Forelimb muscle (tissue), 1 donor: ENCODE measurements at regions not wholly inside any gene's neighbourhood (a gene's known extent, or its start where the extent isn't known, plus 50 kb on each side); places are given as distances from the start of the nearest gene placed in this dataset.
"Not testable (repeated sequence)": the region's sequence is repeated elsewhere in the genome, so short reads cannot be mapped to it uniquely, and the experiment has no call there.

Experiments
- DNase-seq: peaks from one replicate; pipeline ENCODE4 v3.0.0-alpha.2; 2013; ENCODE audit warnings: low read depth

DNA sequence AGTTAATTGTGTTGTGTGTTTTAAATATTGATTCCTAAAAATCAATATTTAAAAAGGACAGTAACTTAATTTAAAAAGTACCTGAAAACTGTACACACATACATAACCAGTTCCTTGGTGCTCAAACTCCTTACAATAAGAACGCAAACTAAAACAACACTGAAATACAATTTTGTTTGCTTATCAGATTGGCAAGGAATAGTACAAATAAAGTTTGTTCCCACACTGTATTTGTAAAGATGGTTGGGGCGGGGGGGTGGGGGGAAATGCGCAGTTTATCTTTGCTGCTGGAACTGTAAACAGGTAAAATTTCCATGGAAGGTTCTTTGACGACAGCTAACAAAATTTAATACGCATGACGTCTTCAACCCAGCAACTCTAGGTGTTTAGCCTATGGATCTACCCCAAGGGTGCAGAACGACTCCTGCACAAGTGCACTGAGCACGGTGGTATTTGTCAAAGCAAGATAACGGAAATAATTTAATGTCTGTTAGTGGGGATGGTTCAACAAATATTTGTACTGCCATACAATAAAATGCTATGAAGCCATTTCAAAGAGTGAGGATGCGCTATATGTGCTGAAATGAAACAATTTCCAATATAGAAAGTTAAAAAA, 96.5 kb downstream of the ING1 start:
- DNase-seq = no peak

- no peak for DNase-seq
These were observed 97.7 kb downstream of the ING1 start for GRCh38 chr13:110811008-110811720.

DNA sequence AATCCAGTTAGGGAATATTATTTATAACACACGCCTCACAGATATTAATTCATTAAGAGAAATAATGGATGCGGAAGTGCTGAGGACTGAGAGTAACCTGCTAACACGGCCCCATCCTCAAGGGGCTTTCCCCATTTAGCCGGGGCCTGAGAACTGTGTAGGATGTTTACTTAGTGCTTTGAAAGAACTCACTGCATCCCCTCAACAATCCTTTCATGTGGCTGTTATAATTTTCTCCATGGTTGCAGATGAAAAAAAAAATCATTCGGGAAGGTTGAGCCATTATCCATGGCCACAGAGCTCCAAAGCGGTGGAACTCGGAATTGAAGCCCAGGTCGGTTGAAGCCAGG, 98.2 kb downstream of the ING1 start:
- DNase-seq = no peak

DNA sequence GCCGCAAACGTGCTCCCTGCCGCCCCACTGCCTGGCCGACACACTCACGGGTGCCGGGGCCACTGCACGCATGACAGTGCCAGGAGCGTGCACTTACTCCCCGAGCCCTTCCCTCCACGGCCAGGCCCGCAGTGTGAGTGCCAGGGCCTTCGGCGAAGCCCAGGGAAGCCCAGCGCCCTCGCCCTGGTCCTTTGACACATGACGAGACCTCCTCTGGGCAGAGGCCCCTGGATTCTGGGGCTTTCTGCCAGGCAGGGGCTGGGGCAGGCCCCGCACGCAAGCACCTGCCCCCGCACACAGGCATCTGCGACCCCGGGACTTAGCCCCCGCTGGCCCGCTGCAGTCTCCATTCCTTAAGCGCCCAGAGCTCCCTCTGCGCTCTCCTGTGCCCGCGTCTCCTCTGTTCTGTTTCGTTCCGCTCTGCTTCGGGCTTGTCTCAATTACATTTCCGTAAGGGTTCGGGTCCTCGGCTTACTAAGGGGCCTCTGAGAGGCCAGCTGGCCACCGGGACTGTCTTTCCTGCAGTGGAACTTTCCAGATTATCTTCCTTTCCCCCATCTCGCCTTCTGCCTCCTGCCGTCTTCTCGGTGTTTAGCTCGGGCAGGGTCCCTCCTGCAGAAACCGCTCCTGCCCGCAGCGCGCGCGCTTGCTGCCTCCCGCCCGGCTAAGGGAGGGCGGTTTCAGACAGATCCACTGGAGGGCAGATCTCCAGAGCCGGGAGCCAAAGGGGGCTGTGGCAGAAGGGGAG, 98.8 kb downstream of the ING1 start:
- no peak for DNase-seq

DNA sequence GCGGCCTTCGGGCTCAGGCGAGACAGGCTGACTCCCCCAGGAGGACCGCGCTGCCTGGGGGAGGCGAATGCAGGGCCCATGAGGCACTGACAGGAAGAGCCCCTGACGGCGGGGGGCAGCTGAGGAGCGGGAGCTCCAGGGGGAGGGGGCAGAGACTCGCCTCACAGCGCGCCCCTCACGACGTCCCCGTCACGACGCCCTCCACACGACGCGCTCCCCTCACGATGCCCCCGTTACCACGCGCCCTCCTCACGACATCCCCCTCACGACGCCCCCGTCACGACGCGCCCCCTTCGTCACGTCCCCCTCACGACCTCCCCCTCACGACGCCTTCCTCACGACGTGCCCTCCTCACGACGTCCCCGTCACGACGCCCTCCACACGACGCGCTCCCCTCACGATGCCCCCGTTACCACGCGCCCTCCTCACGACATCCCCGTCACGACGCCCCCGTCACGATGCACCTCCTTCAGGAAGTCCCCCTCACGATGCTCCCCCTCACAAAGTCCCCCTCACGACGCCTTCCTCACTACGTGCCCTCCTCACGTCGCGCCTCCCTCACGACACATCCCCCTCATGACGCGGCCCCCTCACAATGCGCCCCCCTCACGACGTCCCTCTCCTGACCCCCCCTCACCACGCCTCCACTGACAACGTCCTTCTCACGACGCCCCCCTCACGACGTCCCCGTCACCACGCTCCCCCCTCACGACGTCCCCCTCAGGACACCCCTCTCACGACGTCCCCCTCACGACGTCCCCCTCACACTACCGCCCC, 99.6 kb downstream of the ING1 start:
- DNase-seq = no peak

DNA sequence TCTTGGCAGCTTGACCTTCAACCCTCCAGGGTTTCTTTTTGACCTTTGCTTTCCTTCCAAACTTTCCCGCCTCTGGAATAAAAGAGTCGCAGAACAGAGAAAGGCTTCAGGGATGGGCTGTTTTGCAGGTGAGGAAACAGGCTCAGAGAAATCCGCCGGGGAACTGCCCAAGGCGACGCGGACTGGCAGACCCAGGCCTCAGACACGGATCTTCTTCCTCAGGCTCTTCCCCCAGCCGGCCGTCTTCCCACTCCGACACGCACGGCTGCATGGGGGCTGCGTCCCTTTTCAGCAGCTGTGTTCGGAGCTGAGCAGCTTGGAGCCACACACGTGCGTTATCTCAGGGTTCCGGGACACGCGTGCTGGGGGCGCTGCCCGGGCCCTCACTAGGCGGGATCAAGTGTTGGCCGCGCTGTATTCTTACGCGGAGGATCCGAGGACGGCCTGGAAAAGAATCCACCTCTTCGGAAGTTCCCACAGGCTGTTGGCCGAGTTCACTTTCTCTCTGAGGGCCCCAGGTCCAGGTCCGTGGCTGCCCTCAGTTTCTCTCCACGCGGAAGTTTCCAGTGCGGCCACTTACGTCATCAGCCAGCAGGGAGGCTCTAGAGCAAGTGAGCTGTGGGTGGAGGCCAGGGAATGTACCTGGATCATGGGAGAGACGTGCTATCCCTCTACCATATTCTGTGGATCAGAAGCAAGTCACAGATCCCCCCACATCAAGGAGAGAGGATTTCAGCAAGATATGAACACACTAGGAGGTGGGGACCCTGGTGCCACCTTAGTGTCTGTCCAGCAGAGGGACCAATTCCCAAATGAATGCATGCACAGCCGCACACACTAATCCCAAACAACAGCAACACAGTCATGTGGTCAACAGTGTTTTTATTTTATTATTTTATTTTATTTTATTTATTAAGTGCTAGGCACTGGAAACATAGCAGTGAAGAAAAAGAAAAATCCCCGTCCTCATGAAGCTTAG, 100.4 kb downstream of the ING1 start:
- no peak for DNase-seq

- no peak for DNase-seq
These were observed 99.2 kb downstream of the ANKRD10 start for GRCh38 chr13:110815471-110816204.

DNA sequence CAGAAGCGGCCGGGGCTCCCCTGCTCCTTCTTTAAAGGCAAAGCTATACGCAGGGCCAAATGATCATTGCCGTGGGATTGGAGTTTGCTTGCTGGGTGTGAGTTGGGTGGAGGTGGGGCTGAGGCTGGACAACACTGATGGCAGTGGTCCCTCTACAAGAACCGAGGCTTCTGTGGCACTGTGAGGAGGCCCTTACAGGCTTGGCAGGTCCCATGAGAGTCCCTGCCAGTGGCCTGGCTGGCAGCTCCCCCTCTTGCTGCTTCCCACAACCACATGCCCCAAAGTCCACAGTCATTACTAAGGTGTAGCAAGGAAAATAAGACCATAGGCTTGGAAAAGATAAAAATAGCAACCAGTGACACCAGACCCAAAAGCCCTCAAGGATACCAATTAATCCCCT, 98.4 kb downstream of the ANKRD10 start:
- DNase-seq = no peak

DNA sequence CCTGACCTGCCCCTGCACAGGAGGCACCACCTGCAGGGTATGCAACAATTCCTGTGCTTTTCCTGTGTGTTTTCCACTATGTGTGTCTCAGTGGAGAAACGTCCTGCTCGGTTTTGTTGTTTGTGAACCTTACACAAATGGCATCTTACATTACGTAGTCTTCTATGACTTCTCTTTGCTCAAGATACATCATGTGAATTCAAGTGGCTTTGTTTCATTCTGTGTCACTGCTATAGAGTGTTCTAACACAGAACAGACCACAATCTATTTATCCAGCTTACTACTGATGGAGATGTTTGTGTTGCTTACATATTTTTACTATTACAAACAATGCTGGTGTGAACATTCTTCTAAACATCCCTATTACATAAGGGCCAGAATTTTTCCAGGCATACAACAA, 97.7 kb downstream of the ANKRD10 start:
- no peak for DNase-seq

GRCh38 chr13:110818747-110819146, 96.1 kb downstream of the ANKRD10 start:
- no peak for DNase-seq

- DNase-seq = no peak
These were observed 95.5 kb downstream of the ANKRD10 start for GRCh38 chr13:110819203-110820014.

GRCh38 chr13:110820322-110820721, 94.5 kb downstream of the ANKRD10 start:
- no peak for DNase-seq

GRCh38 chr13:110821837-110822668, 92.8 kb downstream of the ANKRD10 start:
- not testable (repeated sequence) for DNase-seq

DNA sequence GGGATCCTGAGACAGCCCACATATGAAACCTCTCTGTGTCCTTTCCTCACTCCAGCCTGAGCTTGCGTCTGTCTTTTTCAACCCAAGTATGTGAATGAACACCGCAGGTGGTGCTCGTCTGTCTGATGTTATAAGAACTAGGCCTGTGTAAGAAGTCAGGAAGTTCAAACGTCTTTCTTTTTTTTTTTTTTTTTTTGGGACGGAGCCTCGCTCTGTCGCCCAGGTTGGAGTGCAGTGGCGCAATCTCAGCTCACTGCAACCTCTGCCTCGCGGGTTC, 92.3 kb downstream of the ANKRD10 start:
- no peak for DNase-seq

- DNase-seq = no peak
These were observed 90.1 kb downstream of the ANKRD10 start for GRCh38 chr13:110824702-110825300.

DNA sequence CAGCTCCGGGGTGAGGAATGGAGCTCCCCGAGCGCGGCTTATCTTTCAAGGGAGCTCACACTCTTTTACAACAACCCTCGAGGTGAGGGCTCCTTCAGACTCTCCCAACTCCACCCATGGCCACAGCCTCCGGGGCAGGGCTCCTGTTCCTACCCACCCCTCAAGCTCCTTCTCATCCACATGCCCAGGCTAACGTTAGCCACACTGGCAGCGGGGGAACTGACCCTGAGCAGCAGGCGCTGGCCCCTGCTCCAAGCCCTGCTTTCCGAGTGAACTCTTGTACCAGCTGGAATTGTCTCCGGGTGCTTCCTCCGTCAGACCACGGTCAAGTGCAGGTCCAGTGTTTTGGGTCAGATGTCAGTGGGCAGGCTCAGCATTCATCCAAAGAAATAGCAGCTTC, 89.4 kb downstream of the ANKRD10 start:
- DNase-seq = no peak

- DNase-seq = no peak
These were observed 88.8 kb downstream of the ANKRD10 start for GRCh38 chr13:110826101-110826500.
